KMS-11 (cell line): ENCODE measurements at regions not wholly inside any gene's neighbourhood (a gene's known extent, or its start where the extent isn't known, plus 50 kb on each side); places are given as distances from the start of the nearest gene placed in this dataset.

ENCODE experiments used
- H2AFZ ChIP-seq: fragments of 200-600 bp; sonication (generic); 2 replicates; pipeline ENCODE4 v1.6.1; 2016; ENCODE audit warnings: antibody characterized with exemption, mixed run types, low read depth
- H3K27ac ChIP-seq: fragments of 200-600 bp; sonication (generic); 2 replicates; pipeline ENCODE4 v1.6.1; 2016; ENCODE audit warnings: mild to moderate bottlenecking, mixed run types
- H3K27me3 ChIP-seq: fragments of 200-600 bp; sonication (generic); 2 replicates; pipeline ENCODE4 v1.6.1; 2017; ENCODE audit warnings: mild to moderate bottlenecking, low read depth, mixed run types, moderate library complexity; ENCODE audit not compliant: insufficient read depth
- H3K36me3 ChIP-seq: fragments of 200-600 bp; sonication (generic); 2 replicates; pipeline ENCODE4 v1.6.1; 2017; ENCODE audit warnings: mild to moderate bottlenecking, mixed run types; ENCODE audit not compliant: insufficient read depth
- H3K4me1 ChIP-seq: fragments of 200-600 bp; sonication (generic); 2 replicates; pipeline ENCODE4 v1.6.1; 2016; ENCODE audit warnings: mild to moderate bottlenecking, low read depth, mixed run types; ENCODE audit not compliant: poor library complexity, severe bottlenecking
- H3K4me2 ChIP-seq: fragments of 200-600 bp; sonication (generic); 2 replicates; pipeline ENCODE4 v1.7.0; 2016; ENCODE audit warnings: mild to moderate bottlenecking, mixed run types
- H3K4me3 ChIP-seq: fragments of 200-600 bp; sonication (generic); IDR thresholded peaks from 2 replicates; pipeline ENCODE4 v1.6.1; 2017; ENCODE audit warnings: low read depth, low read length, mixed read lengths; ENCODE audit not compliant: insufficient read depth
- H3K79me2 ChIP-seq: fragments of 200-600 bp; sonication (generic); 2 replicates; pipeline ENCODE4 v1.6.1; 2016; ENCODE audit warnings: low read depth, mixed run types; ENCODE audit not compliant: insufficient read depth
- H3K9ac ChIP-seq: fragments of 200-600 bp; sonication (generic); 2 replicates; pipeline ENCODE4 v1.6.1; 2016; ENCODE audit warnings: mild to moderate bottlenecking, mixed run types
- H4K20me1 ChIP-seq: fragments of 200-600 bp; sonication (generic); 2 replicates; pipeline ENCODE4 v1.6.1; 2016; ENCODE audit warnings: mild to moderate bottlenecking, mixed run types; ENCODE audit not compliant: insufficient read depth
- CTCF ChIP-seq: fragments of 200-600 bp; sonication (generic); conservative IDR thresholded peaks from 2 replicates; pipeline ENCODE4 v1.6.1; 2017; ENCODE audit warnings: low read depth, mild to moderate bottlenecking, antibody characterized with exemption, low read length, moderate library complexity, mixed read lengths

- Histone ChIP-seq H3K79me2 (no peaks in the 10 kb centered on the region), H3K4me1 (no peaks in the 10 kb centered on the region), H3K36me3 (no peaks in the 10 kb centered on the region), H3K4me3 (no peak overlapping the region), H3K4me2 (no peak overlapping the region), H3K27me3 (no peaks in the 10 kb centered on the region), H2AFZ (no peak overlapping the region), H3K27ac (no peak overlapping the region), H4K20me1 (no peaks in the 10 kb centered on the region), H3K9ac (no peak overlapping the region)
- no peak for TF ChIP-seq CTCF
These were observed 146.2 kb downstream of the DACT1 start for GRCh38 chr14:58783792-58784511.

- no peaks in the 10 kb centered on the region for H3K79me2 ChIP-seq
- no peaks in the 10 kb centered on the region for H3K27me3 ChIP-seq
- no peak overlapping the region for H3K9ac ChIP-seq
- H4K20me1 ChIP-seq: no peaks in the 10 kb centered on the region
- no peak overlapping the region for H2AFZ ChIP-seq
- H3K4me1 ChIP-seq: no peaks in the 10 kb centered on the region
- no peak overlapping the region for H3K27ac ChIP-seq
- H3K4me3 ChIP-seq: no peak overlapping the region
- H3K36me3 ChIP-seq: no peaks in the 10 kb centered on the region
- TF ChIP-seq CTCF: no peak
- H3K4me2 ChIP-seq: no peak overlapping the region
These were observed 147.2 kb downstream of the DACT1 start for GRCh38 chr14:58784931-58785330.

DNA sequence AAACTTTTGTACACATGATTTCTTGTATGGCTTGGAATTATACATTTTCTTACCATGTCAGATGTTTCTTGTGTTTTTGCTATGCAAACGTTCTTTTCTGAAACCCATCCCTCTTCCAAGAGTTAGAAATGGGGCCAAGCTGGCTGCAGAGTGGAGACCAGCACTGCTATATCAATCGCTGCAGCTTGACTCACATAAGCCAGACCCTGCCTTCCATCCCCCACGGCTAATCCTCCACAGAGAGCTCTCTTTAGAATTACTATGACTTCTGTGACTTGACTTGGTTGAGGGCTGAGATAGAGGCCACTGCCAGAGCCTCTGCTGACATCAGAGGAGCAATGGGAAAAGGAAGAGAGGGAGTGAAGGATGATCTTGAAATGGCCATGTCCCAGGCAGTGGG is 147.9 kb downstream of the DACT1 start:
- no peaks in the 10 kb centered on the region for H3K79me2 ChIP-seq
- no peak overlapping the region for H2AFZ ChIP-seq
- no peak overlapping the region for H3K27ac ChIP-seq
- H4K20me1 ChIP-seq: no peaks in the 10 kb centered on the region
- no peak overlapping the region for H3K4me3 ChIP-seq
- no peaks in the 10 kb centered on the region for H3K36me3 ChIP-seq
- no peak for TF ChIP-seq CTCF
- no peaks in the 10 kb centered on the region for H3K27me3 ChIP-seq
- H3K4me2 ChIP-seq: no peak overlapping the region
- no peak overlapping the region for H3K9ac ChIP-seq
- no peaks in the 10 kb centered on the region for H3K4me1 ChIP-seq

GRCh38 chr14:58787592-58787991 is 149.8 kb downstream of the DACT1 start:
- H3K4me3 ChIP-seq: no peak overlapping the region
- no peaks in the 10 kb centered on the region for H3K27me3 ChIP-seq
- no peak overlapping the region for H3K27ac ChIP-seq
- H2AFZ ChIP-seq: no peak overlapping the region
- no peaks in the 10 kb centered on the region for H3K79me2 ChIP-seq
- no peak for TF ChIP-seq CTCF
- H3K4me1 ChIP-seq: no peaks in the 10 kb centered on the region
- H3K9ac ChIP-seq: no peak overlapping the region
- no peaks in the 10 kb centered on the region for H4K20me1 ChIP-seq
- H3K4me2 ChIP-seq: no peak overlapping the region
- no peaks in the 10 kb centered on the region for H3K36me3 ChIP-seq
